ENCODE measurements at regions not wholly inside any gene's neighbourhood (a gene's known extent, or its start where the extent isn't known, plus 50 kb on each side); places are given as distances from the start of the nearest gene placed in this dataset.

DNA sequence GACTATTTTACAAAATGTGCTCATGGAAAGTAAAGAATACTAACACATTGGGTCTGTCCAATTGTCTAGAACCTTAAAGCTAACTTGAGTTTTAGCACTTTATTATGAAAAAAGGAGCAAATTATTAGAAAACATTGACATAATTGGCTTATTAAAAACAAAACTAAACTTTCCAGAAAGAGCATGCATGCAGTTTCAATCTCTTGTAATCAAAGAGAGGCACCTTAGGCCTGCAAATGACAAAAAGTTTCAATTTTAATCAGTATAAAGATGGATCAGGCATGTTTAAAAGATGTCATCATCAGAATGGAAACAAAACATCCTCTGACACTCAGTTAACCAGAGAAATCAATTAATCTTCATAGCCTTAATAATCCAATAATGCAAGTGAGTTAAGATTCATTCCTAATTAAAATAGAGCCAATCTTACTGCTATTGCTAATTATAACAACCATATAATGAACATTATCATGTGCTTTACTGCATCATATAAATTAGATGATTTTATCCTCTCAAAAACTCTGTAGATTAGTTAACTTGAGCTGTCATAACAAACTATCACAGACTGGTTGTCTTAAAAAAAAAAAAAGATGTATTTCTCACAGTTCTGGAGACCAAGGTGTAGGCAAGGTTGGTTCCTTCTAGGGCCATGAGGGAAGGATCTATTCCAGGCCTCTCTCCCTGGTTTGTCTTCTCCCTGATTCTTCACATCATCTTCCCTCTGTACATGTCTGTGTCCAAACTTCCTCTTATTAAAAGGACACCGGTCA lies 131.4 kb downstream of the RPAP3 start:
- no peaks in the 10 kb centered on the region for H3K36me3 Mint-ChIP-seq
- ChIA-PET CTCF (no interaction called here), POLR2A (no interaction called here)
- ATAC-seq (no peak), DNase-seq (ENCODE audit: low spot score) (no peak)
- TF ChIP-seq SMAD3 (CRISPR knock-in tag; IDR thresholded peaks at IDR 0.05; ENCODE audit: borderline replicate concordance) (no peak), GABPB1 (CRISPR knock-in tag; IDR thresholded peaks at IDR 0.05) (no peak), ZNF121 (CRISPR knock-in tag; IDR thresholded peaks at IDR 0.05) (no peak), ZNF219 (CRISPR knock-in tag; IDR thresholded peaks at IDR 0.05; ENCODE audit: borderline replicate concordance) (no peak), SP1 (CRISPR knock-in tag; conservative IDR thresholded peaks at IDR 0.05) (no peak), OVOL2 (CRISPR knock-in tag; IDR thresholded peaks at IDR 0.05; ENCODE audit: borderline replicate concordance) (no peak), ZNF416 (CRISPR knock-in tag; IDR thresholded peaks at IDR 0.05) (no peak), NR3C1 (CRISPR knock-in tag; conservative IDR thresholded peaks at IDR 0.05; ENCODE audit: low read depth) (no peak), TEAD4 (CRISPR knock-in tag; IDR thresholded peaks at IDR 0.05) (no peak), SMAD4 (CRISPR knock-in tag; IDR thresholded peaks at IDR 0.05) (no peak), NFE2L1 (CRISPR knock-in tag; IDR thresholded peaks at IDR 0.05) (no peak), CREM (CRISPR knock-in tag; IDR thresholded peaks at IDR 0.05) (no peak)
- TF ChIP-seq, protein P1, sequence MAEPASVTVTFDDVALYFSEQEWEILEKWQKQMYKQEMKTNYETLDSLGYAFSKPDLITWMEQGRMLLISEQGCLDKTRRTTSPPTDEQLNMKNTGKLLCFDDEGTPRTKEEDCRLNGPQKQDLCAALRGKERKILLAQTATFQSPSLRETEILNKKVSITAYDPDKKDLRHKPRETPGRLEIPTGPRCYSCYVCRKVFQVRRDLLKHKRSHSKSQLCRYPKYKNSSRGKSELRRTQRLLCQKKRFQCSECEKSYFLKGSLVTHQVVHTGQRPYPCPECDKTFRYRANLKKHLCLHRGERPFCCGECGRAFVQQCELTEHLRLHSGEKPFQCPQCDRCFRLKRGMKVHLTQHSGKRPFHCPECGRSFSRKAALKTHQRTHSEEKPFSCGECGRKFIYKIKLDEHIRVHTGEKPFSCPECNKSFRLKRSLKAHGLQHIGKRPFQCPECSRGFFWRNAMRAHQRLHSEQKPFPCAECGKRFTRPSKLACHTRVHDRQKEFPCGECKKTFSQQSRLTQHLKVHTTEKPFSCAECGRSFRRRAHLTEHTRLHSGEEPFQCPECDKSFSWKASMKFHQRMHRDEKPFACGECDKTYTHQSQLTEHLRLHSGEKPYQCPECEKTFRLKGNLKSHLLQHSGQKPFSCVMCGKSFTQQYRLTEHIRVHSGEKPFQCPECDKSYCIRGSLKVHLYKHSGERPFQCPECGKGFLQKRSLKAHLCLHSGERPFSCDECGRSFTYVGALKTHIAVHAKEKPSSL (CRISPR knock-in tag; conservative IDR thresholded peaks at IDR 0.05), result no peak
- TF ChIP-seq, protein P2, sequence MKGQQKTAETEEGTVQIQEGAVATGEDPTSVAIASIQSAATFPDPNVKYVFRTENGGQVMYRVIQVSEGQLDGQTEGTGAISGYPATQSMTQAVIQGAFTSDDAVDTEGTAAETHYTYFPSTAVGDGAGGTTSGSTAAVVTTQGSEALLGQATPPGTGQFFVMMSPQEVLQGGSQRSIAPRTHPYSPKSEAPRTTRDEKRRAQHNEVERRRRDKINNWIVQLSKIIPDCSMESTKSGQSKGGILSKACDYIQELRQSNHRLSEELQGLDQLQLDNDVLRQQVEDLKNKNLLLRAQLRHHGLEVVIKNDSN (CRISPR knock-in tag; IDR thresholded peaks at IDR 0.05), result no peak
- TF ChIP-seq, protein P3, sequence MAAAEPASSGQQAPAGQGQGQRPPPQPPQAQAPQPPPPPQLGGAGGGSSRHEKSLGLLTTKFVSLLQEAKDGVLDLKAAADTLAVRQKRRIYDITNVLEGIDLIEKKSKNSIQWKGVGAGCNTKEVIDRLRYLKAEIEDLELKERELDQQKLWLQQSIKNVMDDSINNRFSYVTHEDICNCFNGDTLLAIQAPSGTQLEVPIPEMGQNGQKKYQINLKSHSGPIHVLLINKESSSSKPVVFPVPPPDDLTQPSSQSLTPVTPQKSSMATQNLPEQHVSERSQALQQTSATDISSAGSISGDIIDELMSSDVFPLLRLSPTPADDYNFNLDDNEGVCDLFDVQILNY (CRISPR knock-in tag; IDR thresholded peaks at IDR 0.05), result no peak
- TF ChIP-seq, protein P4, sequence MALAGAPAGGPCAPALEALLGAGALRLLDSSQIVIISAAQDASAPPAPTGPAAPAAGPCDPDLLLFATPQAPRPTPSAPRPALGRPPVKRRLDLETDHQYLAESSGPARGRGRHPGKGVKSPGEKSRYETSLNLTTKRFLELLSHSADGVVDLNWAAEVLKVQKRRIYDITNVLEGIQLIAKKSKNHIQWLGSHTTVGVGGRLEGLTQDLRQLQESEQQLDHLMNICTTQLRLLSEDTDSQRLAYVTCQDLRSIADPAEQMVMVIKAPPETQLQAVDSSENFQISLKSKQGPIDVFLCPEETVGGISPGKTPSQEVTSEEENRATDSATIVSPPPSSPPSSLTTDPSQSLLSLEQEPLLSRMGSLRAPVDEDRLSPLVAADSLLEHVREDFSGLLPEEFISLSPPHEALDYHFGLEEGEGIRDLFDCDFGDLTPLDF (CRISPR knock-in tag; IDR thresholded peaks at IDR 0.05), result no peak
- TF ChIP-seq, protein P5, sequence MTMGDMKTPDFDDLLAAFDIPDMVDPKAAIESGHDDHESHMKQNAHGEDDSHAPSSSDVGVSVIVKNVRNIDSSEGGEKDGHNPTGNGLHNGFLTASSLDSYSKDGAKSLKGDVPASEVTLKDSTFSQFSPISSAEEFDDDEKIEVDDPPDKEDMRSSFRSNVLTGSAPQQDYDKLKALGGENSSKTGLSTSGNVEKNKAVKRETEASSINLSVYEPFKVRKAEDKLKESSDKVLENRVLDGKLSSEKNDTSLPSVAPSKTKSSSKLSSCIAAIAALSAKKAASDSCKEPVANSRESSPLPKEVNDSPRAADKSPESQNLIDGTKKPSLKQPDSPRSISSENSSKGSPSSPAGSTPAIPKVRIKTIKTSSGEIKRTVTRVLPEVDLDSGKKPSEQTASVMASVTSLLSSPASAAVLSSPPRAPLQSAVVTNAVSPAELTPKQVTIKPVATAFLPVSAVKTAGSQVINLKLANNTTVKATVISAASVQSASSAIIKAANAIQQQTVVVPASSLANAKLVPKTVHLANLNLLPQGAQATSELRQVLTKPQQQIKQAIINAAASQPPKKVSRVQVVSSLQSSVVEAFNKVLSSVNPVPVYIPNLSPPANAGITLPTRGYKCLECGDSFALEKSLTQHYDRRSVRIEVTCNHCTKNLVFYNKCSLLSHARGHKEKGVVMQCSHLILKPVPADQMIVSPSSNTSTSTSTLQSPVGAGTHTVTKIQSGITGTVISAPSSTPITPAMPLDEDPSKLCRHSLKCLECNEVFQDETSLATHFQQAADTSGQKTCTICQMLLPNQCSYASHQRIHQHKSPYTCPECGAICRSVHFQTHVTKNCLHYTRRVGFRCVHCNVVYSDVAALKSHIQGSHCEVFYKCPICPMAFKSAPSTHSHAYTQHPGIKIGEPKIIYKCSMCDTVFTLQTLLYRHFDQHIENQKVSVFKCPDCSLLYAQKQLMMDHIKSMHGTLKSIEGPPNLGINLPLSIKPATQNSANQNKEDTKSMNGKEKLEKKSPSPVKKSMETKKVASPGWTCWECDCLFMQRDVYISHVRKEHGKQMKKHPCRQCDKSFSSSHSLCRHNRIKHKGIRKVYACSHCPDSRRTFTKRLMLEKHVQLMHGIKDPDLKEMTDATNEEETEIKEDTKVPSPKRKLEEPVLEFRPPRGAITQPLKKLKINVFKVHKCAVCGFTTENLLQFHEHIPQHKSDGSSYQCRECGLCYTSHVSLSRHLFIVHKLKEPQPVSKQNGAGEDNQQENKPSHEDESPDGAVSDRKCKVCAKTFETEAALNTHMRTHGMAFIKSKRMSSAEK (CRISPR knock-in tag; IDR thresholded peaks at IDR 0.05; ENCODE audit: borderline replicate concordance), result no peak
- H3K4me3 Mint-ChIP-seq, result no peak overlapping the region
- no peaks in the 10 kb centered on the region for H3K9me3 Mint-ChIP-seq
- H3K4me1 Mint-ChIP-seq, result no peaks in the 10 kb centered on the region
- no peak overlapping the region for H3K27ac Mint-ChIP-seq
- H3K27me3 Mint-ChIP-seq (ENCODE audit: low read depth), result no peaks in the 10 kb centered on the region

All from WTC11 (cell line).